HG02852 (cell line): ENCODE measurements at regions not wholly inside any gene's neighbourhood (a gene's known extent, or its start where the extent isn't known, plus 50 kb on each side); places are given as distances from the start of the nearest gene placed in this dataset.
A peak's percentile ranks its signal among the peaks of the same experiment; 100 is the strongest.

Experiments used
- ATAC-seq: cut with Tn5 transposase; IDR thresholded peaks from one replicate; pipeline ENCODE4 v1.9.1; 2021; ENCODE audit warnings: mild to moderate bottlenecking, moderate library complexity; ENCODE audit not compliant: unreplicated experiment

GRCh38 chr2:12105180-12105579 is 358.7 kb downstream of the LPIN1 start:
- ATAC-seq = no peak

GRCh38 chr2:12106440-12107080 is 360.1 kb downstream of the LPIN1 start:
- ATAC-seq = peak; percentile 73

- no peak for ATAC-seq
These were observed 360.9 kb downstream of the LPIN1 start for GRCh38 chr2:12107321-12107720.

GRCh38 chr2:12107939-12108338 is 361.5 kb downstream of the LPIN1 start:
- no peak for ATAC-seq

- no peak for ATAC-seq
These were observed 363.1 kb downstream of the LPIN1 start for GRCh38 chr2:12109363-12110017.

GRCh38 chr2:12110074-12110473 is 363.6 kb downstream of the LPIN1 start:
- no peak for ATAC-seq

- ATAC-seq = no peak
These were observed 364.0 kb downstream of the LPIN1 start for GRCh38 chr2:12110481-12110880.

GRCh38 chr2:12113412-12113811 is 367.0 kb downstream of the LPIN1 start:
- ATAC-seq = no peak

GRCh38 chr2:12114816-12115215 is 368.4 kb downstream of the LPIN1 start:
- no peak for ATAC-seq

- ATAC-seq = peak; percentile 86
These were observed 369.9 kb downstream of the LPIN1 start for GRCh38 chr2:12116228-12116750.

- ATAC-seq = no peak
These were observed 373.4 kb downstream of the LPIN1 start for GRCh38 chr2:12119841-12120240.

- ATAC-seq = no peak
These were observed 374.1 kb downstream of the LPIN1 start for GRCh38 chr2:12120281-12121150.

- no peak for ATAC-seq
These were observed 378.4 kb downstream of the LPIN1 start for GRCh38 chr2:12124790-12125189.

- ATAC-seq = no peak
These were observed 379.9 kb downstream of the LPIN1 start for GRCh38 chr2:12126318-12126717.

GRCh38 chr2:12127638-12128037 is 381.2 kb downstream of the LPIN1 start:
- no peak for ATAC-seq

- ATAC-seq = no peak
These were observed 385.5 kb downstream of the LPIN1 start for GRCh38 chr2:12131975-12132374.

GRCh38 chr2:12141618-12142258 is 395.3 kb downstream of the LPIN1 start:
- no peak for ATAC-seq

GRCh38 chr2:12151716-12152115 is 405.3 kb downstream of the LPIN1 start:
- ATAC-seq = no peak

- ATAC-seq = no peak
These were observed 406.5 kb downstream of the LPIN1 start for GRCh38 chr2:12152888-12153287.

- no peak for ATAC-seq
These were observed 409.0 kb downstream of the LPIN1 start for GRCh38 chr2:12155303-12156051.
